Kasumi-1 (cell line): ENCODE measurements at regions not wholly inside any gene's neighbourhood (a gene's known extent, or its start where the extent isn't known, plus 50 kb on each side); places are given as distances from the start of the nearest gene placed in this dataset.
"Not testable (repeated sequence)": the region's sequence is repeated elsewhere in the genome, so short reads cannot be mapped to it uniquely, and the experiment has no call there.

Source experiments
- DNase-seq, 2 experiments: peaks; one replicate each; lab custom pipeline; 2025; lab: John Stamatoyannopoulos, UW

DNA sequence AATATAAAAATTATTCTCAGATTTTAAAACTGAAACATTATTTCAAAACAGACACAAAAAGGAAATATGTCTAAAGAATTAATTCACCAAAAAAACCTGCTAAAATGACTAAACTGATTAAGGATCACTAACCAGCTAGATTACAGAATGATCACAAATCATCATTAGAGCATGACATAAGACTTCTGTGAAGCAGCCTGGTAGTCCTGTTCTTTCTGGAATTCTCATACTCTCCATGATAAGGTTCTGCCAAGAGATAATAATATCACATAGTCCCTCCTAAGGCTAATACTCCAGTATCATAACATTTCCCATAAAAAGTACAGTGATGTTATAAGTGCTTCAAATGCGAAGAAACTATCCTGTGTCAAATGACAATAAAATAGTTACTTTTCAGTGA, 1814.9 kb downstream of the SLITRK5 start:
- DNase-seq = no peak

DNA sequence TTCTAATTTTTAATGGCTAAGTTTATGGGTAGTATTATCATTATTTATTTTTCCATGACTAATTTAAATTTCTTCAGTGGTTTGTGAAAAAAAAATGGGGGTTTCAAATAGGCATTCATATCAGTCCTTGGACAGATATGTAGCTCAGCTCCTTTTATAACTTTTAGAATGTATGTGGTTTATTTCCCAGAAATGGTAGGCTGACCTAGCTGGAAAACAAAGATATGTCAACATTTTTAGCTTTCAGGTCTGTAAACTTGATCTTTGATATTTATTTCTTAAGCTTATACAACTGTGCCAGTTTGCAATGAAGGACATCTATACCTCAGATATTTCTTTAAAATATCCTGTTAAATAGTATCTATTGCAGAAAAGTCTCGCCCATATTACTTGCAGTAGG, 1815.5 kb downstream of the SLITRK5 start:
- DNase-seq = no peak

DNA sequence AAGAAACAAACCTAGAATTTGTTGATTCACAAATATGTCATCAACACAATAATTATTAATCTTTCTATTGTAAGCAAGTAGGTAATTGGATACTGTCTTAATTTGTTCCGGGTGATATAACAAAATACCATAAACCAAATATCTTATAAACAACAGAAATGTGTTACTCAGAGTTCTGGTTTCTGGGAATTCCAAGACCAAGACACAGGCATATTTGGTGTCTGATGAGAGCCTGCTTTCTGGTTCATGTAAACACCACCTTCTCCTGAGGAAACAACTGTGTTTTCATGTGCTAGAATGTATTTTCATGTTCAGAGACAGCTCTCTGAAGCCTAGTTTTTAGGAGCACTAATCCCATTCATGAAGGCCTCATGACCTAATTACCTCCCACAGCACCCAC, 1819.5 kb downstream of the SLITRK5 start:
- no peak for DNase-seq

DNA sequence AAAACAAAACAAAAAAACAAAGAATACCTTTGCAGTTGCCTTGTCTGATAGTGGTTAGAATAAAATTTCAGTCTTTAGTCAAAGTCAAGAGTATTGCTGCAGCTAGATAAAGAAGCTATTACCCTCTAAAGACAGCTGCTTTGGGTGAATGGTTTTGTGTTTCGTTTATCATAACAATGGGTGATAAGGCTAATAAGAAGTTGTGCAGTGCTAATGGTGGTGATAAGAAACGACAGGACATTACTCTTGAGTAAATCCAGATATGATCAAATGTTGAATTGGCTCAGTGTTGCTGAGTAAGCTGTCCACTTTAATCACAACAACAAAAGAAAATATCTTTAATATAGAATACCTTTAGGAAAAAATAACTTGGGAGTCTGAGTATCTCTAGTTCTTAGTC, 1825.3 kb downstream of the SLITRK5 start:
- no peak for DNase-seq

DNA sequence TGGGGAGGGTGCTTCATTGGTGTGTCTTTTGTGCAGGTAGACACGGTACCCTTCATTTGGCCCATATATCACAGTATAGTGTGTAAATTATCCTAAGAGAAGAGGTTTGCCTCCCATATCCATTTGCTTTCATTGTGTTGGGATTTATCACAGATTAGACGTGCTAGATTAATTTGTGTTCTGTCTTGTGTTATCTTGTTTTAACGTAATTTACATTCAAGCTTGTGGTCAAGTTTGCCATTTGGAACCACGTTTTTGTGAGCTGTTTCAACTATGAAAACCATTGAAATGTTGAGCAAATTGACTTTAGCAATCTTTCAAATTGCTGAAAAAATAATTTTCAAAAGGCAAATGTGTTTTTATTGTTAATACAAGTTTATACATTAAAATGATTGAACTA, 1826.5 kb downstream of the SLITRK5 start:
- no peak for DNase-seq

DNA sequence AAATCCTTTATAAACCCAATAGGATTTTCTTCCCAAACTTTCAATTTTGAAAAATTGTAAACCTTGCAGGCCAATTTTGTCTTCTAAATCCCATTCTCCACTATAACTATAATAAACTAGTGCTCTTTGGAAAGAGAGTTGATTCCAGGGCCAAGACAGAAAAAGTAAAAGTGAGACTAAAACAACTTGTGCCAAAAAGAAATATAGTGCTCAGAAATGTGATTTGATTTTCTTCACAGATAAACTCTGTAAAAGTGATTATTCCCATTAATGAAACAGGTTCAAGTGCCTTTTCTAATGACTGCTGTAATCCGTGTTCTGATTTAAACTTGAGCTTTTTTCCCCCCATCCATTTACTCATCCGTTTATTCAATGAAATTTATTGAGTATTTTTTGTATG, 1831.1 kb downstream of the SLITRK5 start:
- no peak for DNase-seq

DNA sequence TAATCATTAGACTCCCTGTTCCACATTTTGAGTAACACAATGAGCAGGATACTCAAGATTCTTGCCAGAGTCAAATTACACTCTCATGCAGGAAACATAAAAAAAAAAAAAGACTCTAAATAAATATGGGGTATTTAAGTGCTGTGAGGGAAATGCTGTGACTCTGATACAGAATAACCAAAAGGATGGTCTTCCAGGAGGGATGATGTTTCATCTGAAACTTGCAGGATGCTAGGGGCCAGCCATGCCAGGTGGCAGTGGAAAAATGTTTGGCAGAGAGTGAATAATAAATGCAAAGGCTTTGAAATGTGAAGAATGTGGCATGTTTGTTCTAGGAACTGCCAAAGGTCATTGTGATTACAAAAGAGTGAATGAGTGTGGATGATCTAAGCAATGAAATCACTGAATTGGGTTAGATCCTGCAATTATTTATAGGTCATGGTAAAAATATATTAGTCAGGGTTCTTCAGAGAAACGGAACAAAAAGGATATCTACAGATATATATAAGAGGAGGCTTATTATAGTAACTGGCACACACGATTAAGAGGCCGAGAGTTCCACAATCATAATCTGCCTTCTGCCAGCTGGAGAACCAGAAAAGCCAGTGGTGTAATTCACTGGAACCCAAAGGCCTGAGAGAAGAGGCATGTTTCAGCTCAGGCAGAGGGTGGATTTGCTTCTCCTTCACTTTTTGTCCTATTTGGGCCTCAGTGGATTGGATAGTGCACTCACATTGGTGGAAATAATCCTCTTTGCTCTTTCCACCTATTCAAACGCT, 1832.8 kb upstream of the MIR17HG start:
- DNase-seq = no peak

DNA sequence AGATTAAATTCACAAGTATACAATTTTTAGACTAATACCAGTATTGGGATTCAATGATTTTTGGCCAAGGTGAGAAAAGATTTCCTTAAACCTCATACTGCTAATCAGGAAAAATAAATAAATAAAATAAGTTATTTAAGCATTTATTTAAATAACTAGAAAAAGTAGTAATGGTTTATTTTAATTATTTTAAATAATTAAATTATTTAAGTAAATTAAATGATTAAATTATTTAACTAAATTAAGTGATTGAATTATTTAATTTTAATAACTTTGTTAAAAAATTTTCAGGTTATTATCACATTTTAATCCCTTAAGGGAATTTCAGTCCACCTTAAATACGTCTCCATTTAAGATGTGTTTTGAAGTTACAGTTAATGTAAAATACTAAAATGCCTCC, 1831.5 kb upstream of the MIR17HG start:
- DNase-seq = no peak

DNA sequence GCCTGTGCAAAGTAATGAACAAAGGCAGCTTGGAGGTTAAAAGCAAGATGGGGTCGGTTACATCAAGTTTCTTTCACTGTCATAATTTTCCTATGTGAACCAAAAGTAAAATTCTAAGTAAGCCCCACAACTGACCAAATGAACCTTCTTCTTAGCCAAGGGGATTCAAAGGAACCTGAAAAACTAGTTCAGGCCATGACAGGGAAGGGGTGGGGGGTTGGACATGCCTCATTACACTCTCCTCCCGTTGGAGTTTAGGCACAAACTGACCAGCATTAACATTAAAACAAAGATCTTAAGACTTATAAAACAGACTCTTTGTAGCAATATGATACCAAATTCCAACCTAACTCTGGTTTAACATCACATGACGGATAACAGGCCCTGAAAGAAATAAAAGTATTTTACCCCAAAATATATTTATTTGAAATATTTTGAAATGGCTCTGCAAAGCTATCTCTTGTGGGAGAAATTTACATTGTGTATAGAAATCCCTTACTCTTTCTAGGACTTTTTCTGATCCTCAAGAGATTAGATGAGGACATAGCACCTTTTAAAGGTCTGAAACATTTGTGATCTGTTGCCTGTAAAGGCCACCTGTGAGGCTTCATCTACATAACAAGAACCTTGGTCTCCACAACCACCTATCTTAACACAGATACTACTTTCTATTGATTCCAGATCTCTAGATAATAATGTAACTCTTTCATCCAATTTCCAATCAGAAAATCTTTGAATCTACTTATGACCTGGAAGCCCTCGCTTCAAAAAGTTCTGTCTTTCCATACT, 1829.0 kb upstream of the MIR17HG start:
- DNase-seq = no peak

DNA sequence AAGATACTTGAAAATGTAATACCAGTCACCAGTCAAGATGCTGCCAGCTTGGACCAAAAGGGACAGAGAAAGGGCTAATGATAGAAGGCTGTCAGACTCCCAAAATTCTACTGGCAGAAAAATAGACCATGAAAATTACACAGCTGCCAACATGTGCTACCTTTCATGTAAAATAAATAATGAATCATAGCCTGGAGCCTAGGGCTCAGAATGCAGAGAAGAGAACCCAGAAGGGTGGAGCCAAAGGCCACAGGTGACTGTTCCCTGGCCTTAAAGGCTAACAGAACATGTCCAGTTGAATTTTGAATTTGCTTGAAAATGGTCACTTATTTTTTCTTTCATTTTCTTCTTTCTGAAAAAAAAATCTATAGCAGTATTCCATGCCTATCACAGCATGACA, 1827.0 kb upstream of the MIR17HG start:
- DNase-seq = no peak

DNA sequence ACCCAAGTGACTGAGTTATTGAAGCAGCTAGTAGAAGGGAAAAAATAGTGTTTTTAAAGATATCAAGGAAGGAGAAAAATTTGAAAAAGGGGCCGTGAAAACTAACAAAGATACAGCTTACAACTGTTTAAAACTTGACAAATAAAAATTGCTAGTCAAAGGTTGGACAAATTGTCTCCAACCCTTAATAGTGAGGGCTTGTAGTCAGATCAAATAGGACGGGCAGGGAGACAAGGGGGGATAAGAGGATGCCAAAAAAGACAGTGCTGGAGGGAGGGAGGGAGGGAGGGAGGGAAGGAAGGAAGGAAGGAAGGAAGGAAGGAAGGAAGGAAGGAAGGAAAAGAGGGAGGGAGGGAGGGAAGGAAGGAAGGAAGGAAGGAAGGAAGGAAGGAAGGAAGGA, 1825.8 kb upstream of the MIR17HG start:
- DNase-seq = not testable (repeated sequence)

DNA sequence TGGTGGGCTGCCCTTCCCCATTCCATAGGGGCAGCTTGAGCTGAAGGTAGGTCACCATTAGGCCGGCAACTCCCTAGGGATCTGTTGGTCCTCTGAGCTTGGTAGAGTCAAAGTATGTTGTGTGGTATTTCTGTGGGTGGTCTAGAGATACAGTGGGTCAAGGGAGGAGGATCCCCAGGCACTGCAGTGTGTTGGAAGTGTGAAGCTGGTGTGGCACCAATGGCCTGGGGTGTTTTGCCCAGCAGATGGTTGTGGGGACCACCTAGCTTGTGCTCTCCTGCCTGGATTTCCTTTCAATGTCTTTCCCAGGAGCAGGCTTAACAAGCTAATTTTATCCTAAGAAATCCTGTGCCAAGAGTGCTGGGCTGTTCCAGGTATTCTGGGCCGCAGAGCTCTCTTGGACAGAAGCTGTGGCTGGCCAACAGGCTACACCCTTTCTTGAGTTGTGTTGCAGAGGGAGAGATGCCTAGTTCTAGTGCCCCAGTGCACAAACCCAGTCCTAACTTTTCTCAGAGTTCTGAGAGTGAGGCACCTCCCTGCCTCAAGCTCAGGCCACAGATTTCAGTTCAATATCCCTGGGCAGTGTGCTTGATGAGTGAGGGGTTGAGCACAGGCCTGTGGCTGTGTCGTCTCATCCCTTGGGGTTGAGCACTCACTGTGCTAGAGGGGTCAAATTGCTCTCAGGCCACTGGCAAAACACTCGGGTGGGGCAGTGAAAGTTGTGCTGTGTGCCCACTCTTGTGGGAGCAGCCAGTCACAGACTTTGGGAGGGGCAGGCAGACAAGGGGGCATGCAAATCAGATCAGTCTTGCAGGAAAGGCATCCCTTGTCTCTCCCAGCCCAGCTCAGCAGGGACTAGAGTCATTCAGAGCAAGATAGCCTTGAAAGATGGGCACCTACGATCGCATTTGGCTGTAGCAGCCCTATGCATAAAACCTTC, 1806.1 kb upstream of the MIR17HG start:
- no peak for DNase-seq

DNA sequence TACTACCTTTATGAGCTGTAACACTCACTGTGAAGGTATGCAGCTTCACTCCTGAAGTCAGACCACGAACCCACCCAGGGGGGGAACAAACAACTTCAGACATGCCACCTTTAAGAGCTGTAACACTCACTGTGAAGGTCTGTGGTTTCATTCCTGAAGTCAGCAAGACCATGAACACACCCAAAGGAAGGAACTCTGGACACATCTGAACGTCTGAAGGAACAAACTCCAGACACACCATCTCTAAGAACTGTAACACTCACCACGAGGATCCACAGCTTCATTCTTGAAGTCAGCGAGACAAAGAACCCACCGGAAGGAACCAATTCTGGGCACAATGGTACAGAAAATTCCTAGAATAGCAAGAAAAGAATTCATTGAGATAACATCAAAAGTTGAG, 1796.5 kb upstream of the MIR17HG start:
- no peak for DNase-seq

DNA sequence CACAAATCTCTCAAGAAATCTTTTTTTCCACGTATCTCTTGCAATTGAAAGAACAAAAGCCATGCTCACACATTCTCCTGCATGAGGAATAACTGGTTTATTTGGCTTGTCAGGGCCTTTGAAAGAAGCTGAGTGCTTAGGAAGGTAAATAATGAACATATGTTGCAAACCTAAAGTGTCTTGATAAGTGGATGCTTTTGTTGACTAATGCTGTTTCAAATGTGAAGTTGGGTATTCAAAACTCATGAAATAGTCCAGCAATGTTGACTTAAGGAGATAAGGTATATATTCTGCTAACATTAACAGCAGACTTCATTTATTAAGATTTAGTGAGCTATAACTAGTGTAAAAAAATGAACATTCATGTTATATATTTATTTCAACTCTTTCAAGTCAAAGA, 1792.7 kb upstream of the MIR17HG start:
- DNase-seq = no peak

DNA sequence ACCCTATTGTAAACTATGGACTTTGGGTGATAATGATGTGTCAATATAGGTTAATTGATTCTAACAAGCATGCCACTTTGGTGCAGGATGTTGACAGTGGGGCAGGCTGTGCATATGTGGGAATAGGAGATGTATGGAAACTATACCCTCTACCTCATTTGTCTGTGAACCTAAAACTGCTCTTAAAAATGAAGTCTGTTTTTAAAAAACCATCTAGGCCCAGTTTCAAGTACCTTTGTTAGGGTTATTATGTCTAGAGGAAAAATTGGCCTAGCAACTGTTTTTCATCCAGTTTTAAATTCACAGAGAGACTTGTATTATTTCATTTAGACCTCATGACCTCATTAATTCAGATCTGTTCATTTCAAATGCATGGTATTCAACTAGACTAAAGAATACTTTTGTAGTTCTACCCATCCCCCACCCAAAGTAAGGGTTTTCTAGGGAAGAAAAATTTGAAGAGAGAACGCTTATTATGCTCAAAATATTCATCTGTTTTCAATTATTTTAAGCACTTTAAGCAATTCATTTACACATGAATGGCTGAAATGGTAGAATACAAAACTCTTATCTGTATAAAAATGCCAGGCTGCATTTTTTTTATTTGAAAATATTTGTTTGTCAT, 1781.9 kb upstream of the MIR17HG start:
- no peak for DNase-seq

DNA sequence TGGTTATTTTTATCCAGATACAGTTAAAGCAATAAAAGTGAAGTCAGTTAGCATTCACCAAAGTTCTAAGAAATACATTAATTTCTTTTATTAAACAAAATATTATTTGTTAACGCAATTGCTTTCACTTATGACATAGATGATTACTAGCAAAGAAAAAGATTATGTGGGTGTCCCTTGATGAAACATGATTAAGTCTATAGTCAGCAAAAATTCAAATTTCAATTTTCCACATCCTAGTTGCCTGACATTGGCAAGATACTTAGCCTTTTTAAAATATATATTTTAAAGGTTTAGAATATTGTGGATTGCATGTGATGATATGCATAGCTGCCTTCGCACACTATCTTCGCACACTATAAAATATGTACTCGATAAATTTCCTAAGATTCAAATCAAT, 1780.5 kb upstream of the MIR17HG start:
- no peak for DNase-seq

DNA sequence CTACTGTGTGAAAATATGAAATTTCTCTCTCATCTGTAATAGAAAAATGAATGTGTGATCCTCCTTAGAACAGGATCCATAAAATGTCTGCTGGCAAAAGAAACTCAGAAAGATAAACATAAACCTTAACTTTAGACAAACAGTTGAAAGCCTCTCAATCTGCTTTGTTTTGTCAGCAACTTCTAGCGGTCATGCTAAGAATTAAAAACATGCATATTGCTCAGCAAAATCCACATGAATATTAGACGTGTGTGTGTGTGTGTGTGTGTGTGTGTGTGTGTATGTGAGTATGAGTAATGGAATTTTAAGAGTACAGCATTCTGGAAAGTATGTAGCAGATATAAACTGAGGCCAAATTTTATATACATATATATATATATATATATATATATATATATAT, 1779.2 kb upstream of the MIR17HG start:
- DNase-seq = no peak

DNA sequence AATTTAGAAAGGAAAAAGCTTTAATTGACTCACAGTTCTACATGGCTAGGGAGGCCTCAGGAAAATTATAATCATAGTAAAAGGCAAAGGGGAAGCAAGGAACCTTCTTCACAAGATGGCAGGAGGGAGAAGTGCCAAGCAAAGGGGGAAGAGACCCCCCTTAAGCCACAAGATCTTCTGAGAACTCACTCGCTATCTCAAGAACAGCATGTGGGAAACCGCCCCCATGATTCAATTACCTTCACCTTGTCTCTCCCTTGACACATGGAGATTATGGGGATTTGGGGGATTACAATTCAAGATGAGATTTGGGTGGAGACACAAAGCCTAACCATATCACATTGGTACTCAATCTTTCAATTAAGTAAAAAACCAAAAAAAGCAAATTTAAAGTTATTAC, 1778.7 kb upstream of the MIR17HG start:
- no peak for DNase-seq

DNA sequence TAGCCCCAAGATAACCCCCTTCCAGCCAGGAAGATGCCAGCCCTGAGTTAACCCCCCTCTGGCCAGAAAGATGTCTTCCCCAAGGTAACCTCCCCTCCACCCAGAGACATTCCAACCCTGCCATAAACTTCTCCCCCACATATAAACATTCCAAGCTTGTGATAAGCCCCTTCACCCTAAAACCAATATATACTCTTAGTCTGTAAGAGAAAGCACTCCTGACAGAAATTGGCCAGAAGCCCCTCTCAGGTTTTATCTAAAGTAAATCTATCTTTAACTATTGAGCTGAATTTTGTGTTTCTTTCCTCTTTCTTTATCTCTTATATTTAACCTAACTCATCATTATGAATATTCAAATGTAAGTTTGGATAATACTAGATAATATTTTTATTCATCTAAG, 1775.8 kb upstream of the MIR17HG start:
- DNase-seq = no peak

DNA sequence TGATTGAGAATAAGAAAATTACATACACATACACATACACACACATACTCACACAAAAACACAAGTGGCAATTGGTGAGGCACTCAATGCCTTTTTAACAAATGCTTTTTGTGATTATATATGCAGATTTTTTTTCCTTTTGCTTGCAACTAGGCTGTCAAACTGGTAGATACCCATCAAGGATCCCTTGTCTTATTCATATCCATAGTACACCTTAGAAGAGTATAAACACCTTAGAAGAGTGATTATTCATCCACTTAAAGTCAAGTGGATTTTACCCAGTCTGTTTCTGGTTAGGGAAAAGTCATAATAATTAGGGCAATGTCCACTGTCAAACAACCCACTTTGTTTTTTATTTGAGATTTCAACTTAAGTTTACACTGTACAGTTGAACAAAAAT, 1773.4 kb upstream of the MIR17HG start:
- no peak for DNase-seq

DNA sequence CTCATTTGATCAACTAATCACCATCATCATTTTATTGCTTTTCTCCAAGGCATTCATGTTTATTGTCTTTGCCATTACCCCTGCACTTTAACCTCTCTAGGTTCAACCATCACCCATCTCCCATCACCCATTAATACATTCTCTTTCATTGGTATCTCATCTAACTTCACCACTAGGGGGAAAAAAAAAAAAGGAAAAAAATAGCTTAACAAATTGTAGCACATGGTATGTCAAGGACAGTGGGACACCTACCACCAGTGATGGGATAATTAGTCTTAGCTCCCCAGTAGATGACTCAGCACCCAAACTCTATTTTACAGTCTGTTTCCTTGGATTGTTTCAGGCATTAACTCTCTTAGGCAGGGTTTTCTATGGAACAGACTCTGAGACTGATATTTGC, 1770.2 kb upstream of the MIR17HG start:
- DNase-seq = no peak

DNA sequence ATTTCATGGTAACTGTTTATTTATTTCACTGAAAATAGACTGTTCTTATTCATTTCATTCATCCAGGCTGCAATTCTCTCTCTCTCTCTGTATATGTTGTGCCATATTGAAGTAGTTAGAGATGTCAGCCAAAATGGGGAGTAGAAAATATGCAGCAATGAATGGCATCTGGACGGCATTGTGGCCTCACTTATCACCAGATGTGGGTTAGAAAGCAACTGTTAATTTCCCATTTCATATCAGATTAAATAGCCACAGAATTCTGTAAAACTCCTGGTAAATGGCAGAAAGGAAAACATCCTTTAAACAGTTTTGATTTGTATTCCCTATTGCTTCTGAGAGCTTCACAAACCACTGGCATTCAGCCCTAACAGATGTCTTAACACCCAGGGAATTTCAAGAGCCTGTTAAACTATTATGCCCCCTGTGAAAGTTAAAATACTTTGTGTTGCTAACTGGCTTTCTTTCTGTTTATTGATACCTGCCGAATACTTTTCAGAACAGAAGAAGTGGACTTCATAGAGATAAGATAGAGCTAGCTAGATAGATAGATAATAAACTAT, 1763.3 kb upstream of the MIR17HG start:
- no peak for DNase-seq
